Spinal cord (tissue), 9 donors: ENCODE measurements at regions not wholly inside any gene's neighbourhood (a gene's known extent, or its start where the extent isn't known, plus 50 kb on each side); places are given as distances from the start of the nearest gene placed in this dataset.

Experiments used
- DNase-seq, 6 donors: peaks; one replicate each; pipeline versions ENCODE4 v3.0.0 to v3.0.0-alpha.2; 2013 to 2015; ENCODE audit warnings: low spot score in 6 of 6, low read depth in 4 of 6
- H3K27ac ChIP-seq: one replicate; pipeline ENCODE4 v1.5.1; 2013; ENCODE audit warnings: low read depth, low read length, control low read depth
- H3K27me3 ChIP-seq: one replicate; pipeline ENCODE4 v1.6.1; 2013; ENCODE audit warnings: low read length; ENCODE audit not compliant: control insufficient read depth, insufficient read depth
- H3K36me3 ChIP-seq: one replicate; pipeline ENCODE4 v1.6.1; 2013; ENCODE audit warnings: low read length; ENCODE audit not compliant: control insufficient read depth, insufficient read depth
- H3K4me1 ChIP-seq: one replicate; pipeline ENCODE4 v1.6.1; 2013; ENCODE audit warnings: low read length; ENCODE audit not compliant: control insufficient read depth, insufficient read depth
- H3K4me3 ChIP-seq: one replicate; pipeline ENCODE4 v1.5.1; 2013; ENCODE audit warnings: low read depth, low read length, control low read depth
- H3K9me3 ChIP-seq: one replicate; pipeline ENCODE4 v1.6.1; 2013; ENCODE audit warnings: low read length; ENCODE audit not compliant: control insufficient read depth, insufficient read depth
- WGBS: methylation state at CpG from one replicate; pipeline ENCODE4 v1.1.5; 2013; ENCODE audit warnings: missing lambda C conversion rate; ENCODE audit not compliant: insufficient coverage; 5-methylcytosine and 5-hydroxymethylcytosine counted together
- donor health status: healthy.

DNA sequence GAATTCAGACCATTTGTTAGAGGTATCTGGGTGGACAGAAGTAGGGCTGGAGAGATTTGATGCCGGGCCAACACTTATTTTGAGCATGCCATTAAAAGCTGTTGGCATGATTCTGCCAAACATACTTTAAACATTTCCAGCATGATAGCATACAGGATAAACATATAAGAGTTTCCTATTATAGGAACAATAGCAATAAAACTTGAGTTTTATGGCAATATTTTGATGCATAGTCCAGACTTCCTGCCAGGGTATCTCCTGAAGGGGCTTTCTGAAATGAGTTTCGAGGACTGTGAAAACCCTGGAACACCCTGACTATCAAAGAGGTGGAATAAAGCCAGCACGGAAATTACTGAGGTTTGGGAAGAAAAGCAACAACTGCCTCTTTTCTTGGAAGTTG, 1398.0 kb upstream of the NXPH2 start:
- Histone ChIP-seq H3K4me1 (no peaks in the 10 kb centered on the region), H3K4me3 (no peak overlapping the region), H3K36me3 (no peaks in the 10 kb centered on the region), H3K27ac (no peak overlapping the region), H3K9me3 (no peaks in the 10 kb centered on the region), H3K27me3 (no peaks in the 10 kb centered on the region)
- peak in 2 of 6 donors; percentile 17 to 29 for DNase-seq
- WGBS: 100% methylated on average over 1 of the region's 3 CpGs

DNA sequence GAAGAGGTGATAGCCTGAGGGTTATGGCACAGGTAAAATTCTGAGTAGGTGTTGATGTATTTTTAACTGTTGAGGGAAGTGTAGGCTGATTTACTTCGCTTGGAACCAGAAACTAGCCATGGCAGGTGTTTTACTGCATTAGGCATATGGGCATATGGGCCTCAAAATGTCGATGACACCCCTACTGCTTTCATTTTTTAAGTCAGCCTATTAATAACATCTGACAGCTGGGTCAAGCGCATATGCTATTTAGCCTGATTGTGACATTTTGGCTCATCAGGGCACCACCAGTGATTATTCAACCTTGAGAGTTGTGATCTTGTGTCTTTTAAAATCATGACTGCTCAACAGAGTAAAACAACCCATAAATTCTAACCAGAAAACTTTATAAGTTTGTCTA, 1396.9 kb upstream of the NXPH2 start:
- no peaks in the 10 kb centered on the region for H3K9me3 ChIP-seq
- no peaks in the 10 kb centered on the region for H3K36me3 ChIP-seq
- H3K4me1 ChIP-seq: no peaks in the 10 kb centered on the region
- no peaks in the 10 kb centered on the region for H3K27me3 ChIP-seq
- no CpG with 5 or more reads among the region's 3 CpGs for WGBS
- DNase-seq: no peak
- H3K27ac ChIP-seq: no peak overlapping the region
- H3K4me3 ChIP-seq: no peak overlapping the region

DNA sequence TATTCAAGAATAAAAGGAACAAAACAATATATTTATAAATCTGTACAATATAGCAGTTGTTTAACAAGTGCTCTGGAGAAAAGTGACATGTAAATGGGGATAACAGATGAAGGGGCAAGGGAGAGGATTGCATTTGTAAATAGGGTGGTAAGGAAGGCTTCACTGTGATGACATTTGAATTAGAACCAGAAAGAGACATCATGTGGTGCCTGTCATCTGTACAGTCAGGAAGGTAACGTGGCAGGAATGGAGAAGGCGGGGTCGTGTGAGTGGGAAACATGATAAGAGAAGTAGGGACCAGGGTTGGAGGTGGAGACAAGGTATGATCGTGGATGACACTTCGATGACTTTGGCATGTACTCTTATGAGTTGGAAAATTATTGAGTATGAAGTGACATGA, 1393.6 kb upstream of the NXPH2 start:
- Histone ChIP-seq H3K9me3 (peaks cover 4% of the 10 kb centered on the region), H3K27ac (no peak overlapping the region), H3K36me3 (no peaks in the 10 kb centered on the region), H3K27me3 (no peaks in the 10 kb centered on the region), H3K4me3 (no peak overlapping the region), H3K4me1 (no peaks in the 10 kb centered on the region)
- WGBS: 90% methylated on average over 5 of the region's 5 CpGs
- no peak for DNase-seq

DNA sequence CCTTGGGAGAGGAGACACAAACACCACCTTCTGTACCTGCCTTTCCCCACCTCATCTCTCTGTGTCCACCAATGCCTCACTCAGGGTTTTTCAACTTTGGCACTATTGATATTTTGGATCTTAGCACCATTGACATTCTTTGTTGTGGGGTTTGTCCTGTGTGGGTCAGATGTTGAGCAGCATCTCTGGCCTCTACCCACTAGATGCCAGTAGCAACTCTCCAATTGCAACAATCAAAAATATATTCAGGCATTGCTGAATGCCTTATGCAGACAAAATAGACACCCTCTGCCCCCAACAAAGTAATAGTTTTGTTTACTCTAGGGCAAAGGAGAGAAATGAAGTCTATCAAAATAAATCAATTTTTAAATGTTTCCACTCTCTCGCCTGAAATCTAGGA, 1384.3 kb upstream of the NXPH2 start:
- H3K36me3 ChIP-seq: no peaks in the 10 kb centered on the region
- no peak overlapping the region for H3K4me3 ChIP-seq
- H3K27ac ChIP-seq: no peak overlapping the region
- H3K4me1 ChIP-seq: no peaks in the 10 kb centered on the region
- no peaks in the 10 kb centered on the region for H3K27me3 ChIP-seq
- WGBS: no CpG with 5 or more reads among the region's 1 CpG
- H3K9me3 ChIP-seq: no peaks in the 10 kb centered on the region
- DNase-seq: peak in 1 of 6 donors; percentile 19

DNA sequence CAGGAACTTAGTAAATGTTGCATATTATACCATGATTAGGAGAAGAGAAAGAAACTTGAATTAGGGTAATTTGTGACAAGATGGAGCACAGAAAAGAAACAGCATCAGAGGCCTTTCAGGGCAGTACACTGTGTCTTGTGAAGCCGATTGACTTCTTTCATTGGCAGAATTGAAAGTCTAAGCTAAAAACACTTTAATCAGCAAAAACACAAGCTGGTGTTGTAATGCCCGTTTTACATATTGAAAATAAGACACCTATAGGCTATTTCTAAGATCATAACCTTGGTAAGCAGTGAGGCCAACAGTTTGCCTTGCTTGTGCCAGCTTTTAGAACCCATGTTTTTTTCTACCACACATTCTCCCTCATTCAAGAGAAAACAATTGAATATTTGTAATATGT, 1378.1 kb upstream of the NXPH2 start:
- no peaks in the 10 kb centered on the region for H3K4me1 ChIP-seq
- no peaks in the 10 kb centered on the region for H3K9me3 ChIP-seq
- H3K27ac ChIP-seq: no peak overlapping the region
- DNase-seq: no peak
- no CpG with 5 or more reads among the region's 2 CpGs for WGBS
- H3K27me3 ChIP-seq: no peaks in the 10 kb centered on the region
- H3K36me3 ChIP-seq: no peaks in the 10 kb centered on the region
- H3K4me3 ChIP-seq: no peak overlapping the region

DNA sequence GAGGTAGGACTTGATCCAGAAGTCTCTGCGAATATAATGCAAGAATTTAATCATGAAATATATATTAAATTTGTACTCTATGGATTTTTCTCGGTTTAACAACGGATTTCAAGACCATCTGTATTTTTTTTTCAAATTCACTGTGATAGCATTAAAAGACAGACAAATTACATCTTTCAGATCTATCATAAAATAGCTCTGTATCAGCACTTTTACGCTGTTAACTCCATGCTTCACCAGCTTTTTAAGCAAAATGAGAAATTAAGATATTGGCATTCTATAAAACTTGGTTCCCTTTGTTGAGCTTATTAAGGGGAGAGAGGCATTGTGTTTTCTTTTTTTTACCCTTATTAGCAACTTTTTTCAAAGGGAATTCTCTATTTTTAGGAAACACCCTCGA, 1377.6 kb upstream of the NXPH2 start:
- H3K4me3 ChIP-seq: no peak overlapping the region
- no peak overlapping the region for H3K27ac ChIP-seq
- DNase-seq: no peak
- no peaks in the 10 kb centered on the region for H3K27me3 ChIP-seq
- no peaks in the 10 kb centered on the region for H3K36me3 ChIP-seq
- H3K4me1 ChIP-seq: no peaks in the 10 kb centered on the region
- no CpG with 5 or more reads among the region's 5 CpGs for WGBS
- H3K9me3 ChIP-seq: no peaks in the 10 kb centered on the region

DNA sequence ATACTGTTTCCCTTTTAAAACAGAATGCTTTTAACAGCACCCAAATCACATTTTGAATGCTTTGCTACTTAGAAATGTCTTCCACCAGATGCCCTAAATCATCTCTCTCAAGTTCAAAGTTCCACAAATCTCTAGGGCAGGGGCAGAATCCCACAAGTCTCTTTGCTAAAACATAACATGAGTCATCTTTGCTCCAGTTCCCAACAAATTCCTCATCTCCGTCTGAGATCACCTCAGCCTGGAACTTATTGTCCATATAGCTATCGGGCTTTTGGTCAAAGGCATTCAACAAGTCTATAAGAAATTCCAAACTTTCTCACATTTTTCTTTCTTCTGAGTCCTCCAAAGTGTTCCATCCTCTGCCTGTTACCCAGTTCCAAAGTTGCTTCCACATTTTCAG, 1374.5 kb upstream of the NXPH2 start:
- Histone ChIP-seq H3K27ac (no peak overlapping the region), H3K36me3 (no peaks in the 10 kb centered on the region), H3K4me1 (no peaks in the 10 kb centered on the region), H3K27me3 (no peaks in the 10 kb centered on the region), H3K9me3 (no peaks in the 10 kb centered on the region), H3K4me3 (no peak overlapping the region)
- WGBS: 93% methylated on average over 2 of the region's 2 CpGs
- DNase-seq: no peak

DNA sequence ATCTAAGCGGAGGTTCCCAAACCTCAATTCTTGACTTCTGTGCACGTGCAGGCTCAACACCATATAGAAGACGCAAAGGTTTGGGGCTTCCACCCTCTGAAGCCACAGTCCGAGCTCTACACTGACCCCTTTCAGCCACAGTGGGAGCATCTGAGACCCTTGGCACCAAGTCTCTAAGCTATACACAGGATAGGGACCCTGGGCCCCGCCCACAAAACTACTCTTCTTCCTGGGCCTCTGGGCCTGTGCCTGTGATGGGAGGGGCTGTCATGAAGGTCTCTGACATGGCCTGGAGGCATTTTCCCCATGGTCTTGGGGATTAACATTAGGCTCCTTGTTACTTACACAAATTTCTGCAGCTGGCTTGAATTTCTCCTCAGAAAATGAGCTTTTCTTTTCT, 1374.1 kb upstream of the NXPH2 start:
- no peak for DNase-seq
- no peak overlapping the region for H3K27ac ChIP-seq
- 89% methylated on average over 3 of the region's 5 CpGs for WGBS

DNA sequence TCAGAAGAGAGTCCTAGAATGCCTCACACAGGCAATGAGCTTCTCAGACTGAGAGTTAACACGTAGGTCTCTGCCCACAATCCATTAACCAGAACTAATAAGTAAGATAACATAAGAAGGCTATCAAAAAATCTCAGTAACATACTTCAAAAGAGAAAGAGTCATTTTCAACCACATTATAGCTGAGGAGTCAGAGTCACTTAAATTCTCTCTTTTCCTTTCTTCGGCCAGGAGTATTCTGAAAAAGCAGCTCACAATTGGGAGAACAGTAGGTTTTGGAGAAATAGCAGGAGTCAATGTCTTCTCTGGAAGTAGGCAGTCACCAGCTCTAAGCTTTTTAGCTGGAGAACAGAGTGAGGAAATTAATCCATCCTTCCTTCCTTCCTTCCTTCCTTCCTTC, 1364.4 kb upstream of the NXPH2 start:
- Histone ChIP-seq H3K4me3 (no peak overlapping the region), H3K9me3 (no peaks in the 10 kb centered on the region), H3K36me3 (no peaks in the 10 kb centered on the region), H3K27ac (no peak overlapping the region), H3K4me1 (no peaks in the 10 kb centered on the region), H3K27me3 (no peaks in the 10 kb centered on the region)
- no CpG with 5 or more reads among the region's 2 CpGs for WGBS
- DNase-seq: no peak

More for the DNA sequence above, 1374.1 kb upstream of the NXPH2 start:
- H3K4me3 ChIP-seq: no peak overlapping the region
- H3K36me3 ChIP-seq: no peaks in the 10 kb centered on the region
- no peaks in the 10 kb centered on the region for H3K9me3 ChIP-seq
- H3K4me1 ChIP-seq: no peaks in the 10 kb centered on the region
- no peaks in the 10 kb centered on the region for H3K27me3 ChIP-seq

DNA sequence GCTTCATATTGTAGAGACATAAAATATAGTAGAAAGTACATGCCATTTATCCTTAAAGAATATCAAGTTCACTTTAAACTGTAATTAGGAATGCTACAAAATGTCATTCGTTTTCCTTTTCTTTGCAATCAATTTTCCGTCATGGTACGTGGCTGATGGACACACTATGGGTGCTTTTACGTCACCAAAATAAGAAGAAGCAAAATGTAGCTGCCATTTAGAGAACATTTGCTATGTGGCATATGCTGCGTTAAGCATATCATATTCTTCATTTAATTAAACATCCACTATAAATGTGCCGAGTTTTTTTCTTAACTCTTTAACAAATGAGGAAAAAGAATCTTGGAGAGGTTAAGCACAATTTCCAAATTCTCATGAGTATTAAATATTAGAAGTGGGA, 1358.5 kb upstream of the NXPH2 start:
- DNase-seq: peak in 1 of 6 donors; percentile 28
- Histone ChIP-seq H3K27ac (no peak overlapping the region), H3K4me3 (no peak overlapping the region), H3K9me3 (no peaks in the 10 kb centered on the region), H3K27me3 (no peaks in the 10 kb centered on the region), H3K4me1 (no peaks in the 10 kb centered on the region), H3K36me3 (no peaks in the 10 kb centered on the region)
- WGBS: 89% methylated on average over 3 of the region's 6 CpGs
